Mucosa of descending colon (tissue), 3 donors: ENCODE measurements at regions not wholly inside any gene's neighbourhood (a gene's known extent, or its start where the extent isn't known, plus 50 kb on each side); places are given as distances from the start of the nearest gene placed in this dataset.
"Not testable (repeated sequence)": the region's sequence is repeated elsewhere in the genome, so short reads cannot be mapped to it uniquely, and the experiment has no call there.

Source experiments
- ATAC-seq: fragments of 200-7000 bp; cut with Tn5 transposase; one replicate; pipeline ENCODE4 v1.9.1; 2020; ENCODE audit warnings: mild to moderate bottlenecking, moderate library complexity
- DNase-seq, 3 donors: peaks; one replicate each; pipeline ENCODE4 v3.0.0-alpha.2; 2020
- H3K36me3 ChIP-seq: fragments of 200-600 bp; one replicate; pipeline ENCODE4 v1.8.0; 2021; ENCODE audit warnings: low read depth, mild to moderate bottlenecking
- H3K4me1 ChIP-seq: fragments of 200-600 bp; one replicate; pipeline ENCODE4 v1.8.0; 2021; ENCODE audit warnings: low read depth, mild to moderate bottlenecking
- H3K4me3 ChIP-seq: fragments of 200-600 bp; one replicate; pipeline ENCODE4 v1.8.0; 2021; ENCODE audit warnings: mild to moderate bottlenecking
- H3K9me3 ChIP-seq: fragments of 200-600 bp; one replicate; pipeline ENCODE4 v1.8.0; 2021; ENCODE audit warnings: mild to moderate bottlenecking
- intact Hi-C, 2 donors: fragments of 100-400 bp; cut with DNase I in 1 of 2; cut with micrococcal nuclease in 1 of 2; formaldehyde crosslinking; loops; one replicate each; pipeline versions ENCODE4 v1.11.0 to v1.11.1; 2022; cut with DNase I, micrococcal nuclease
- TF ChIP-seq, protein P1 (sequence below): fragments of 200-600 bp; IDR thresholded peaks from one replicate; pipeline ENCODE4 v1.8.0; 2022; ENCODE audit warnings: antibody characterized with exemption, mild to moderate bottlenecking
- donor health status: DM: no; HTN: no; CAD: no; lungs with moderate emphysema.
- donor health status: DM: no; HTN: no; CAD: no.
- donor health status: DM: no; HTN: yes; CAD: no.

DNA sequence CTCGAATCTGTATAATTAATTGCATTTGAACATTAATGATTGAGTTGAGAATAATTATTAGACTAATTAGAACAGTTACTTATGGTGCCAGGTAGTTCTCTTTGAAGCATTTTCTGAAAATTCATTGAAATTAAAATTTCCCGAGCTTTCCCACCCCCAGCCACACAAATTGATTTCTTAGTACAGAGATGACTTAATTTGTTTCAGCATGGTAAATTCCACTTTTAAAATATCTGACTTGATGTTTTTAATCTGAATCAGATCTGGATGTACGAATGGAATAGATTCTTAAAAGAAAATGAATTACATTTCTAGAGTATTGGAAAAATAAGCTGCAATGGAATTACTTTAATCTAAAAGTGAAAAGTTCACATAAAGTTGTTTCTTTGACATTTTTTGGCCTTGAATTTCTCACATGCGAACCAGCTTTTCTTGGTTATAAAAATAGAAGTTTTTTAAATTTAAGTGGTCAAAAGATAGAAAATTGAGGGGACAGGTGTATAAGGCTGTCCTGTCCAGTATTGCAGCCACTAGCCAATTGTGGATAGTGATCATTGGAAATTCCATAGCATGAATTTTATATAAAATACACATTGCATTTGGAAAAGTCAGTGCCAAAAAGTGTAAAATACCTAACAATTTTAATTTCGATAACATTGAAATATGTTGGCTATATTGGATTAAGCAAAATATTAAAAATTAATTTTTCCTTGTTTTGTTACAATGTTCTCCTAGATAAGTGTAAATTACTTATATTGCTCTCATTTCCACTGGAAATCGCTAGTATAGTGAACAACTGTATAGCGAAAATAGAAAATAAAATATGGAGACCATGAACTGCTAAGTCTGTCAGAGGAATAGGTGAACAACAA, 102.9 kb downstream of the OR2B2 start:
- Histone ChIP-seq H3K9me3 (no peaks in the 10 kb centered on the region), H3K36me3 (peaks cover 4% of the 10 kb centered on the region), H3K4me1 (peaks cover 25% of the 10 kb centered on the region), H3K4me3 (peak overlapping the region; percentile 47)
- ATAC-seq: no peak
- no peak for DNase-seq
- TF ChIP-seq, protein P1, sequence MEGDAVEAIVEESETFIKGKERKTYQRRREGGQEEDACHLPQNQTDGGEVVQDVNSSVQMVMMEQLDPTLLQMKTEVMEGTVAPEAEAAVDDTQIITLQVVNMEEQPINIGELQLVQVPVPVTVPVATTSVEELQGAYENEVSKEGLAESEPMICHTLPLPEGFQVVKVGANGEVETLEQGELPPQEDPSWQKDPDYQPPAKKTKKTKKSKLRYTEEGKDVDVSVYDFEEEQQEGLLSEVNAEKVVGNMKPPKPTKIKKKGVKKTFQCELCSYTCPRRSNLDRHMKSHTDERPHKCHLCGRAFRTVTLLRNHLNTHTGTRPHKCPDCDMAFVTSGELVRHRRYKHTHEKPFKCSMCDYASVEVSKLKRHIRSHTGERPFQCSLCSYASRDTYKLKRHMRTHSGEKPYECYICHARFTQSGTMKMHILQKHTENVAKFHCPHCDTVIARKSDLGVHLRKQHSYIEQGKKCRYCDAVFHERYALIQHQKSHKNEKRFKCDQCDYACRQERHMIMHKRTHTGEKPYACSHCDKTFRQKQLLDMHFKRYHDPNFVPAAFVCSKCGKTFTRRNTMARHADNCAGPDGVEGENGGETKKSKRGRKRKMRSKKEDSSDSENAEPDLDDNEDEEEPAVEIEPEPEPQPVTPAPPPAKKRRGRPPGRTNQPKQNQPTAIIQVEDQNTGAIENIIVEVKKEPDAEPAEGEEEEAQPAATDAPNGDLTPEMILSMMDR: no peak
- intact Hi-C loops: no loop called here

DNA sequence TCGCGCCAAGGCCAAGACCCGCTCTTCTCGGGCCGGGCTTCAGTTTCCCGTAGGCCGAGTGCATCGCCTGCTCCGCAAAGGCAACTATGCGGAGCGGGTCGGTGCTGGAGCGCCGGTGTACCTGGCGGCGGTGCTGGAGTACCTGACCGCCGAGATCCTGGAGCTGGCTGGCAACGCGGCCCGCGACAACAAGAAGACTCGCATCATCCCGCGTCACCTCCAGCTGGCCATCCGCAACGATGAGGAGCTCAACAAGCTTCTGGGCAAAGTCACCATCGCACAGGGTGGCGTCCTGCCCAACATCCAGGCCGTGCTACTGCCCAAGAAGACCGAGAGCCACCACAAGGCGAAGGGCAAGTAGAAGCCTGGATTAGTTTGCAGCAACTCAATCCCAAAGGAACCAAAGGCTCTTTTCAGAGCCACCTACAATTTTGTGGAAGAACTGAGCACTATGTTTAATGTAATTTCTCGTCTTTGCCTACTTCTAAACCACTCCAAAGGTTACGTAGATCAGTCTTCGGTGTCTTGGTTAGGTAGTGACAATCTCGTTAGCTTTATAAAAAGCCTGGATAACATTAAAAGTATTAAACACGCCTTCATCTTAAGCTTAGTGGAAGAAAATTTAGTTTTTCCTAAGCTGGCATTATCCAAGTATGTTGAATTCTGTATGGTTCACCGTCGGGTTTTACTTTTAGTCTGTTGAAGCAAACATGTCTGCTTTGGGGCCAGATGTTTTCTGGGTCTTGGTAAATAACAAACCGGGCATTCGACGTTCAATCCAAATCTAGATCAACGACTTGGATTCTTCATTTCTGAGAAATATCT, 103.7 kb downstream of the OR2B2 start:
- intact Hi-C loops, DNase-seq, H3K9me3 ChIP-seq, H3K36me3 ChIP-seq: not testable (repeated sequence)
- peak; percentile 9 for ATAC-seq
- H3K4me1 ChIP-seq: peaks cover 25% of the 10 kb centered on the region
- H3K4me3 ChIP-seq: peak overlapping the region; percentile 29

DNA sequence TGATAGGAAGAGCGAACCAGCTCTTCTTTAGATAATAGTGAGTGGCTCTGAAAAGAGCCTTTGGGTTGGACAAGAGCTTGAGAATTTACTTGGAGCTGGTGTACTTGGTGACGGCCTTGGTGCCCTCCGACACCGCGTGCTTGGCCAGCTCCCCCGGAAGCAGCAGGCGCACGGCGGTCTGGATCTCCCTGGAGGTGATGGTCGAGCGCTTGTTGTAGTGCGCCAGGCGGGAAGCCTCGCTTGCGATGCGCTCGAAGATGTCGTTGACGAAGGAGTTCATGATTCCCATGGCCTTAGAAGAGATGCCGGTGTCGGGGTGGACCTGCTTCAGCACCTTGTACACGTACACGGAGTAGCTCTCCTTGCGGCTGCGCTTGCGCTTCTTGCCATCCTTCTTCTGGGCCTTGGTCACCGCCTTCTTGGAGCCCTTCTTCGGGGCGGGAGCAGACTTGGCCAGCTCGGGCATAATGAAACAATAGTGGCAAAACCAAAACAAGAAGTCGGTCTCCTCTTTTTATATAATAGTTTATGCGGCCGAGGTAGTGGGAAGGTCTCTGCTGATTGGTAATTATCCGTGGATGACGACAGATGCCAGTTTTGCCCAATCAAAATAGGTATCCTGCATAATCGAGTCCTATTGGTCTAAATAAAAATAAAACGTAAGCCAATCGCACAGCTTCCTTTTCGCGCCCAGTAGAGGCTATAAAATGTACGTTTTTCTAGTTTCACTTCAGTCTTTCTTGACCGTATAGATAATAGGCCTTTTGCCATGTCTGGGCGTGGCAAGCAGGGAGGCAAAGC, 104.6 kb downstream of the OR2B2 start:
- Histone ChIP-seq H3K4me3 (peak overlapping the region; percentile 29), H3K4me1 (peaks cover 25% of the 10 kb centered on the region)
- H3K9me3 ChIP-seq, H3K36me3 ChIP-seq, intact Hi-C loops: not testable (repeated sequence)
- DNase-seq: peak; percentile 81 to 88 (median 83)
- peak; percentile 85 for ATAC-seq

DNA sequence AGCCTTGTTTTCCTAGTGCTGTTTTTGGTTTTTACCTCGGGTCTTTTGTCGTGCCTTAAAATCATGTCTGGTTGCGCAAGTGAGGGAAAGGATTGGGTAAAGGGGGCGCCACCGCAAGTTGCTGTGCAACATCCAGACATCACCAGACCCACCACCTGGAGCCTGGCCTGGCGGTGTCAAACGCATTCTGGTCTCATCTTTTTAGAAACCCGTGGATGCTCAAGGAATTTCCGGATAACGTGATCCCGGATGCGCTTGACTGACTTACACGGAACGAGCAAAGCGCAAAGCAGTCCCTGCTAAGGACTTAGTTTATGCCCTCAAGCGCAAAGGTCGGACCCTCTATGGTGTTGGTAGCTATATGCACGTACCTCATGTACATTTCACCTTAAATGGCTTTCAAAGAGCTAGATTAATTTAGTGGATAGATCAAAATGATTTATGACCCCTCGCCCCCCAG, 105.2 kb downstream of the OR2B2 start:
- DNase-seq (peak in 2 of 3 donors; percentile 59 to 64), ATAC-seq (peak; percentile 9)
- Histone ChIP-seq H3K4me1 (peaks cover 25% of the 10 kb centered on the region), H3K36me3 (peaks cover 4% of the 10 kb centered on the region), H3K9me3 (no peaks in the 10 kb centered on the region), H3K4me3 (peak overlapping the region; percentile 29)
- intact Hi-C loops: no loop called here
- TF ChIP-seq, protein P1: no peak

DNA sequence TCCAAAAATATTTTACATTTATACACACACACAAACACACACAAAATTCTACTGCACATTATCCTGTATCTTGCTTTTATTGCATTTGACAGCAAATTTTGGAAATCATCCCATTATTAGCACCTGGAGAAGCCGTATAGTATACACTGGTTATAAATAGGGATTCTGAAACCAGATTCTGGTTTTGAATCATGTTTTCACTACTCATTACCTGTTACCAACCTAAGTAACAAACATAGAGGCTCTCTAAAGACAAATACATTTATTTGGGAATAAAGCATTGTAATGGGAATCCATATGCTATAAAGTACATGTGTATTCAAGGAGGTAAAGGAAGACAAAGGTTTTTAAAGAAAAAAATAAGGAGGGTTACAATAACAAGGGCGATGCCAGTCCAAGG, 106.8 kb downstream of the OR2B2 start:
- Histone ChIP-seq H3K4me3 (no peak overlapping the region), H3K4me1 (peaks cover 16% of the 10 kb centered on the region), H3K9me3 (no peaks in the 10 kb centered on the region), H3K36me3 (peaks cover 4% of the 10 kb centered on the region)
- intact Hi-C loops: no loop called here
- DNase-seq (no peak), ATAC-seq (no peak)
- TF ChIP-seq, protein P1: no peak

DNA sequence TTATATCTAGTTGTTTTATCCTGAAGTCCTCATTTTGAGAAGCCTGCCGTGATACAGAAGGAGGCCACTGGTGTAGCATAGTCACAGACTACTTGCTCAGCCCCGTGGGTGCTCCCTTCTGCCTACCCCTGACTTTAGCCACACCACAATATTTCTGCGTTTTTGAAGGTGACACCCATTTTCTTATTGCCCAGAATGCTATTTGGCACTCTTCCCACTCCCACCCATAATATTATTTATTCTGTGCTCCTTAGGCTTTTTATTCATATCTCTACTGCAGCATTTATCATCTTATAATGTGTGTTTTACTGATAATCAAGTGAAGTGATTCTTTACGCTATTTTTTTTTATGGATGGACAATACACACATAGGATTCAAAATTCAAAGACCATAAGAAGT, 107.3 kb downstream of the OR2B2 start:
- DNase-seq: no peak
- H3K36me3 ChIP-seq: peaks cover 4% of the 10 kb centered on the region
- H3K4me1 ChIP-seq: peaks cover 16% of the 10 kb centered on the region
- ATAC-seq: no peak
- no peak overlapping the region for H3K4me3 ChIP-seq
- H3K9me3 ChIP-seq: no peaks in the 10 kb centered on the region
- TF ChIP-seq, protein P1: no peak
- intact Hi-C loops: no loop called here
